H1 (cell line): ENCODE measurements at regions not wholly inside any gene's neighbourhood (a gene's known extent, or its start where the extent isn't known, plus 50 kb on each side); places are given as distances from the start of the nearest gene placed in this dataset.

Source experiments
- CTCF ChIA-PET: fragments of 300-600 bp; sonication (Branson Sonifier 250); formaldehyde crosslinking; loops from one replicate; lab custom pipeline; 2021; ENCODE audit not compliant: partially characterized antibody; lab: Charles Lee
- POLR2A ChIA-PET: fragments of 300-600 bp; sonication (Branson Sonifier 250); formaldehyde crosslinking; loops from one replicate; lab custom pipeline; 2021; ENCODE audit warnings: inconsistent platforms; ENCODE audit not compliant: partially characterized antibody; lab: Charles Lee
- DNase-seq, 2 experiments: peaks; one replicate each; pipeline versions ENCODE4 v3.0.0 to v3.0.0-alpha.2; 2010 to 2022; ENCODE audit warnings: low spot score in 2 of 2, low read depth in 1 of 2, mixed read lengths in 1 of 2
- FAIRE-seq: peaks from 2 replicates; lab custom pipeline; 2011; peaks lifted over from hg19 to GRCh38; lab: Jason Lieb, UNC
- H2AFZ ChIP-seq: 2 replicates; pipeline ENCODE4 v1.8.1; 2012; ENCODE audit warnings: low read length, inconsistent platforms
- H2AK5ac ChIP-seq: 2 replicates; pipeline ENCODE4 v1.6.1; 2013; ENCODE audit warnings: low read depth, low read length
- H2BK120ac ChIP-seq: replicated peaks from 2 replicates; pipeline ENCODE3; 2013; ENCODE audit warnings: low read depth, low read length, inconsistent platforms
- H2BK12ac ChIP-seq: 2 replicates; pipeline ENCODE4 v1.6.1; 2013; ENCODE audit warnings: low read depth, low read length
- H2BK15ac ChIP-seq: 2 replicates; pipeline ENCODE4 v1.6.1; 2013; ENCODE audit warnings: low read length
- H2BK20ac ChIP-seq: 2 replicates; pipeline ENCODE4 v1.6.1; 2013; ENCODE audit warnings: low read length
- H2BK5ac ChIP-seq: 2 replicates; pipeline ENCODE4 v1.6.1; 2013; ENCODE audit warnings: low read depth, low read length
- H3K14ac ChIP-seq: 2 replicates; pipeline ENCODE4 v1.6.1; 2013; ENCODE audit warnings: inconsistent platforms; ENCODE audit not compliant: insufficient read length
- H3K18ac ChIP-seq: 2 replicates; pipeline ENCODE4 v1.6.1; 2013; ENCODE audit warnings: low read length; ENCODE audit errors: extremely low read depth
- H3K23ac ChIP-seq: 2 replicates; pipeline ENCODE4 v1.6.1; 2013; ENCODE audit warnings: inconsistent platforms; ENCODE audit not compliant: insufficient read length
- H3K23me2 ChIP-seq: 2 replicates; pipeline ENCODE4 v1.6.1; 2013; ENCODE audit warnings: low read depth, low read length
- H3K27ac ChIP-seq: 2 replicates; pipeline ENCODE4 v1.6.1; 2011; ENCODE audit warnings: low read depth, low read length, inconsistent platforms
- H3K27me3 ChIP-seq, 4 experiments: replicated peaks in 1 of 4; 1 replicate in 1 of 4; 2 replicates in 3 of 4; pipeline versions ENCODE4 v1.6.1 to v1.8.1; 2011 to 2013; ENCODE audit warnings: low read length in 3 of 4, mild to moderate bottlenecking in 3 of 4, inconsistent platforms in 2 of 4, mixed read lengths in 2 of 4, moderate library complexity in 1 of 4; ENCODE audit not compliant: control insufficient read depth in 3 of 4, insufficient read depth in 3 of 4; ENCODE audit errors: extremely low read depth in 1 of 4
- H3K36me3 ChIP-seq, 4 experiments: 2 replicates each; pipeline versions ENCODE4 v1.6.1 to v1.8.1; 2011 to 2013; ENCODE audit warnings: mild to moderate bottlenecking in 4 of 4, low read length in 3 of 4, moderate library complexity in 2 of 4, control low read depth in 1 of 4, inconsistent platforms in 1 of 4; ENCODE audit not compliant: insufficient read depth in 4 of 4, control insufficient read depth in 2 of 4
- H3K4ac ChIP-seq: replicated peaks from 2 replicates; pipeline ENCODE3; 2013; ENCODE audit warnings: low read length, low read depth, mixed read lengths, inconsistent platforms; ENCODE audit not compliant: insufficient read length
- H3K4me1 ChIP-seq, 4 experiments: replicated peaks in 1 of 4; 1 replicate in 1 of 4; 2 replicates in 3 of 4; pipeline versions ENCODE4 v1.6.1 to v1.8.1; 2011 to 2013; ENCODE audit warnings: low read length in 3 of 4, inconsistent platforms in 2 of 4, mixed read lengths in 1 of 4; ENCODE audit not compliant: insufficient read depth in 4 of 4, control insufficient read depth in 3 of 4
- H3K4me2 ChIP-seq, 2 experiments: 2 replicates each; pipeline versions ENCODE4 v1.6.1 to v1.8.1; 2011 to 2013; ENCODE audit warnings: low read depth in 2 of 2, low read length in 2 of 2, control low read depth in 1 of 2, inconsistent platforms in 1 of 2, mild to moderate bottlenecking in 1 of 2; ENCODE audit not compliant: insufficient read depth in 1 of 2
- H3K4me3 ChIP-seq, 4 experiments: fragments of 200-600, 300-600 bp in 1 of 4; sonication (generic), shearing (Covaris generic), sonication (Bioruptor Twin) in 1 of 4; 2 replicates each; pipeline versions ENCODE4 v1.5.1 to v1.8.1; 2011 to 2016; ENCODE audit warnings: low read length in 4 of 4, low read depth in 3 of 4, control low read depth in 2 of 4, inconsistent platforms in 2 of 4, mild to moderate bottlenecking in 2 of 4, mixed read lengths in 1 of 4, moderate library complexity in 1 of 4; ENCODE audit not compliant: insufficient read depth in 2 of 4; ENCODE audit errors: extremely low read depth in 1 of 4
- H3K56ac ChIP-seq: replicated peaks from 2 replicates; pipeline ENCODE3; 2013; ENCODE audit warnings: low read depth, mild to moderate bottlenecking, mixed read lengths, low read length, inconsistent platforms; ENCODE audit not compliant: insufficient read length
- H3K79me1 ChIP-seq: 2 replicates; pipeline ENCODE4 v1.6.1; 2013; ENCODE audit warnings: low read depth, low read length, control low read depth
- H3K79me2 ChIP-seq, 2 experiments: 2 replicates each; pipeline versions ENCODE4 v1.6.1 to v1.8.1; 2012 to 2013; ENCODE audit warnings: low read length in 2 of 2, mild to moderate bottlenecking in 2 of 2, inconsistent platforms in 1 of 2; ENCODE audit not compliant: insufficient read depth in 2 of 2, control insufficient read depth in 1 of 2
- H3K9ac ChIP-seq, 4 experiments: replicated peaks in 1 of 4; 1 replicate in 1 of 4; 2 replicates in 3 of 4; pipeline versions ENCODE4 v1.6.1 to v1.8.1; 2011 to 2013; ENCODE audit warnings: low read depth in 3 of 4, low read length in 3 of 4, control low read depth in 2 of 4, mild to moderate bottlenecking in 2 of 4, moderate library complexity in 2 of 4, inconsistent platforms in 1 of 4; ENCODE audit errors: extremely low read depth in 1 of 4
- H3K9me3 ChIP-seq, 2 experiments: 2 replicates each; pipeline versions ENCODE4 v1.6.1 to v1.8.1; 2012 to 2013; ENCODE audit warnings: mild to moderate bottlenecking in 2 of 2, moderate library complexity in 2 of 2, control low read depth in 1 of 2, inconsistent platforms in 1 of 2, low read depth in 1 of 2, low read length in 1 of 2, mixed read lengths in 1 of 2; ENCODE audit not compliant: insufficient read depth in 2 of 2
- H4K20me1 ChIP-seq, 2 experiments: replicated peaks in 1 of 2; 2 replicates each; pipeline versions ENCODE3 to v1.8.1; 2011 to 2013; ENCODE audit warnings: inconsistent platforms in 2 of 2, low read length in 2 of 2, mild to moderate bottlenecking in 1 of 2; ENCODE audit not compliant: insufficient read depth in 2 of 2, control insufficient read depth in 1 of 2
- H4K5ac ChIP-seq: 2 replicates; pipeline ENCODE4 v1.6.1; 2013; ENCODE audit warnings: low read length, low read depth, mixed read lengths, inconsistent platforms; ENCODE audit not compliant: insufficient read length
- H4K8ac ChIP-seq: 2 replicates; pipeline ENCODE4 v1.8.0; 2013; ENCODE audit warnings: mild to moderate bottlenecking, moderate library complexity, low read length, inconsistent platforms; ENCODE audit not compliant: insufficient read depth; ENCODE audit errors: extremely low read depth
- H4K91ac ChIP-seq: replicated peaks from 2 replicates; pipeline ENCODE3; 2013; ENCODE audit warnings: low read length, mixed read lengths, inconsistent platforms; ENCODE audit not compliant: insufficient read length
- ASH2L ChIP-seq: fragments of 200-600, 300-600 bp; sonication (generic); IDR thresholded peaks from one replicate; pipeline ENCODE4 v1.7.1; 2017; ENCODE audit warnings: low read length
- BACH1 ChIP-seq: IDR thresholded peaks from 2 replicates; pipeline ENCODE4 v1.6.1; 2012; ENCODE audit warnings: low read length, improper control_type of control experiment
- CBX8 ChIP-seq: fragments of 300-800, 300-1000 bp; sonication (generic); IDR thresholded peaks from 2 replicates; pipeline ENCODE4 v1.7.1; 2016; ENCODE audit warnings: low read depth, low read length, borderline replicate concordance
- CHD1 ChIP-seq: IDR thresholded peaks from 2 replicates; pipeline ENCODE4 v1.6.1; 2012; ENCODE audit warnings: low read depth, low read length, improper control_type of control experiment
- EZH2 ChIP-seq: fragments of 200-600 bp; sonication (generic); IDR thresholded peaks from 2 replicates; pipeline ENCODE4 v1.7.1; 2012; ENCODE audit warnings: low read depth, mild to moderate bottlenecking, moderate library complexity, low read length, inconsistent platforms; ENCODE audit not compliant: severe bottlenecking
- HDAC6 ChIP-seq: IDR thresholded peaks from one replicate; pipeline ENCODE4 v1.7.1; 2012; ENCODE audit warnings: low read depth, mild to moderate bottlenecking, inconsistent platforms, low read length, moderate library complexity
- KDM1A ChIP-seq: fragments of 200-600, 300-600 bp; sonication (generic); IDR thresholded peaks from 2 replicates; pipeline ENCODE4 v1.7.1; 2016; ENCODE audit warnings: mild to moderate bottlenecking, low read length, borderline replicate concordance
- KDM4A ChIP-seq: IDR thresholded peaks from one replicate; pipeline ENCODE4 v1.7.1; 2012; ENCODE audit warnings: low read depth, mild to moderate bottlenecking, moderate library complexity, low read length, inconsistent platforms; ENCODE audit not compliant: severe bottlenecking
- NANOG ChIP-seq: IDR thresholded peaks from 2 replicates; pipeline ENCODE4 v1.6.1; 2011; ENCODE audit warnings: low read length, low read depth, mild to moderate bottlenecking, inconsistent platforms; ENCODE audit not compliant: insufficient read depth, poor library complexity, severe bottlenecking
- RNF2 ChIP-seq: fragments of 200-900, 300-1000 bp; sonication (generic); IDR thresholded peaks from 2 replicates; pipeline ENCODE4 v1.7.1; 2016; ENCODE audit warnings: borderline replicate concordance, low read depth, mild to moderate bottlenecking, antibody characterized with exemption, low read length; ENCODE audit not compliant: poor library complexity, severe bottlenecking; ENCODE audit errors: missing control alignments
- RXRA ChIP-seq: IDR thresholded peaks from 2 replicates; pipeline ENCODE4 v1.6.1; 2011; ENCODE audit warnings: low read depth, mild to moderate bottlenecking, low read length, moderate library complexity; ENCODE audit not compliant: insufficient read depth
- SP4 ChIP-seq: IDR thresholded peaks from 2 replicates; pipeline ENCODE4 v1.6.1; 2012; ENCODE audit warnings: low read length, inconsistent platforms
- TEAD4 ChIP-seq: IDR thresholded peaks from 2 replicates; pipeline ENCODE4 v1.6.1; 2012; ENCODE audit warnings: low read depth, low read length, inconsistent platforms, mixed read lengths
- WGBS, 2 experiments: shearing (Covaris generic) in 1 of 2; methylation state at CpG; one replicate each; pipeline versions ENCODE4 v1.1.6 to v1.1.7; 2013 to 2015; ENCODE audit warnings: low lambda C conversion rate in 2 of 2, mixed read lengths in 2 of 2, inconsistent platforms in 1 of 2, low coverage in 1 of 2, missing lambda C conversion rate in 1 of 2; ENCODE audit not compliant: insufficient replicate concordance in 2 of 2, insufficient coverage in 1 of 2, insufficient read length in 1 of 2; ENCODE audit errors: extremely low coverage in 1 of 2, missing lambda C conversion rate in 1 of 2; 5-methylcytosine and 5-hydroxymethylcytosine counted together

GRCh38 chr7:106485919-106486318, 175.0 kb downstream of the CCDC71L start:
- H3K18ac ChIP-seq = no peak overlapping the region
- no peak overlapping the region for H2AK5ac ChIP-seq
- H4K91ac ChIP-seq = no peak overlapping the region
- no peak overlapping the region for H3K4ac ChIP-seq
- no peaks in the 10 kb centered on the region for H3K79me1 ChIP-seq
- no peak overlapping the region for H3K27ac ChIP-seq
- H2BK15ac ChIP-seq = no peak overlapping the region
- H2BK20ac ChIP-seq = no peak overlapping the region
- no peaks in the 10 kb centered on the region; the same call in 1 of the 2 replicates for H3K23me2 ChIP-seq
- H3K27me3 ChIP-seq = no peaks in the 10 kb centered on the region
- H3K36me3 ChIP-seq = no peaks in the 10 kb centered on the region
- DNase-seq (no peak), FAIRE-seq (no peak)
- H4K5ac ChIP-seq = no peak overlapping the region
- no peak overlapping the region for H3K56ac ChIP-seq
- H2BK5ac ChIP-seq = no peak overlapping the region
- H2AFZ ChIP-seq = no peak overlapping the region
- WGBS, 2 experiments = 89% methylated on average over 1 of the region's 1 CpG; no CpG with 5 or more reads in 1 of the 2 experiments
- no peak overlapping the region for H3K4me2 ChIP-seq
- H2BK120ac ChIP-seq = no peak overlapping the region
- peaks cover 0 to 2% of the 10 kb centered on the region in 2 experiments; a peak in 1 of 4 replicates for H3K9me3 ChIP-seq
- no peaks in the 10 kb centered on the region for H3K79me2 ChIP-seq
- no peak overlapping the region for H3K4me3 ChIP-seq
- no peaks in the 10 kb centered on the region for H3K4me1 ChIP-seq
- no peak overlapping the region for H3K9ac ChIP-seq
- no peak overlapping the region for H3K14ac ChIP-seq
- no peak overlapping the region for H3K23ac ChIP-seq
- H4K20me1 ChIP-seq = no peaks in the 10 kb centered on the region
- no peak overlapping the region for H4K8ac ChIP-seq
- ChIA-PET CTCF (interaction anchor here (0.7 to 2.2 kb wide), 3 partner anchors 57 to 296 kb away, joined by 3 to 6 read pairs (median 3); no protein-coding TSS in a partner anchor), POLR2A (no interaction called here)
- H2BK12ac ChIP-seq = no peak overlapping the region
- no peak for TF ChIP-seq TEAD4
- TF ChIP-seq HDAC6 = no peak
- no peak for TF ChIP-seq RNF2
- TF ChIP-seq BACH1 = no peak
- no peak for TF ChIP-seq KDM4A
- no peak for TF ChIP-seq CBX8
- no peak for TF ChIP-seq NANOG
- TF ChIP-seq KDM1A = no peak
- no peak for TF ChIP-seq EZH2
- TF ChIP-seq RXRA = no peak
- TF ChIP-seq SP4 = no peak
- TF ChIP-seq ASH2L = no peak
- no peak for TF ChIP-seq CHD1
